Endothelial cell of umbilical vein (primary cell): ENCODE measurements at regions not wholly inside any gene's neighbourhood (a gene's known extent, or its start where the extent isn't known, plus 50 kb on each side); places are given as distances from the start of the nearest gene placed in this dataset.

Experiments used
- CTCF ChIP-seq, 2 donors: IDR thresholded peaks; 1 replicate in 1 of 2; 2 replicates in 1 of 2; pipeline ENCODE4 v1.5.1; 2011; ENCODE audit warnings: low read length in 2 of 2, mild to moderate bottlenecking in 2 of 2, moderate library complexity in 2 of 2, control low read depth in 1 of 2, inconsistent platforms in 1 of 2, low read depth in 1 of 2; ENCODE audit not compliant: insufficient read depth in 1 of 2; ENCODE audit errors: extremely low read depth in 1 of 2
- POLR2A ChIP-seq: IDR thresholded peaks from 2 replicates; pipeline ENCODE4 v1.6.1; 2012; ENCODE audit warnings: low read depth, mild to moderate bottlenecking, control low read depth, low read length
- POLR2AphosphoS5 ChIP-seq: IDR thresholded peaks from 2 replicates; pipeline ENCODE4 v1.6.1; 2012; ENCODE audit warnings: low read depth, mild to moderate bottlenecking, control low read depth, low read length, moderate library complexity; ENCODE audit not compliant: insufficient read depth

- TF ChIP-seq CTCF (IDR thresholded peaks at IDR 0.05; ENCODE audit: extremely low read depth in 1 of 2, insufficient read depth in 1 of 2, low read depth in 1 of 2, low read length in 2 of 2), result no peak
- no peak for TF ChIP-seq POLR2A
- TF ChIP-seq POLR2AphosphoS5, result no peak
These were observed 73.4 kb downstream of the CDCA7 start for GRCh38 chr2:173427887-173428668.
